Neural progenitor cell (in vitro differentiated cells): ENCODE measurements at regions not wholly inside any gene's neighbourhood (a gene's known extent, or its start where the extent isn't known, plus 50 kb on each side); places are given as distances from the start of the nearest gene placed in this dataset.

Experiments used
- DNase-seq: peaks from one replicate; pipeline ENCODE4 v3.0.0-alpha.2; 2016; ENCODE audit warnings: low spot score
- H2AFZ ChIP-seq: fragments of 200-600 bp; sonication (generic); replicated peaks from 2 replicates; pipeline ENCODE4 v1.6.1; 2016; ENCODE audit warnings: antibody characterized with exemption
- H3F3A ChIP-seq: fragments of 200-600 bp; sonication (generic); 2 replicates; pipeline ENCODE4 v1.6.1; 2016; ENCODE audit warnings: antibody characterized with exemption, low read depth
- H3K27ac ChIP-seq: fragments of 200-600 bp; sonication (generic); 2 replicates; pipeline ENCODE4 v1.5.1; 2016; ENCODE audit warnings: mild to moderate bottlenecking
- H3K27me3 ChIP-seq: fragments of 200-600 bp; sonication (generic); 2 replicates; pipeline ENCODE4 v1.6.1; 2016; ENCODE audit warnings: mild to moderate bottlenecking, moderate library complexity
- H3K36me3 ChIP-seq: fragments of 200-600 bp; sonication (generic); 2 replicates; pipeline ENCODE4 v1.5.1; 2016
- H3K4me1 ChIP-seq: fragments of 200-600 bp; sonication (generic); 2 replicates; pipeline ENCODE4 v1.6.1; 2016; ENCODE audit warnings: mixed run types
- H3K4me2 ChIP-seq: fragments of 200-600 bp; sonication (generic); 2 replicates; pipeline ENCODE4 v1.6.1; 2016
- H3K4me3 ChIP-seq: fragments of 200-600 bp; sonication (generic); 2 replicates; pipeline ENCODE4 v1.5.1; 2016
- H3K79me2 ChIP-seq: fragments of 200-600 bp; sonication (generic); 2 replicates; pipeline ENCODE4 v1.6.1; 2016; ENCODE audit warnings: low read depth
- H3K9ac ChIP-seq: fragments of 200-600 bp; sonication (generic); 2 replicates; pipeline ENCODE4 v1.6.1; 2016
- H3K9me3 ChIP-seq: fragments of 200-600 bp; sonication (generic); 2 replicates; pipeline ENCODE4 v1.5.1; 2016; ENCODE audit warnings: low read depth
- H4K20me1 ChIP-seq: fragments of 200-600 bp; sonication (generic); 2 replicates; pipeline ENCODE4 v1.6.1; 2016; ENCODE audit warnings: low read depth
- H3K27ac Mint-ChIP-seq: 3 replicates; pipeline ENCODE4 v1.8.0; 2021; ENCODE audit warnings: mixed read lengths
- H3K27me3 Mint-ChIP-seq: 2 replicates; pipeline ENCODE4 v1.8.0; 2022; ENCODE audit warnings: low read depth, mild to moderate bottlenecking, inconsistent platforms, moderate library complexity, mixed read lengths; ENCODE audit not compliant: insufficient read depth
- H3K36me3 Mint-ChIP-seq: 3 replicates; pipeline ENCODE4 v1.8.0; 2021; ENCODE audit warnings: mixed read lengths
- H3K4me1 Mint-ChIP-seq: 3 replicates; pipeline ENCODE4 v1.8.0; 2021; ENCODE audit warnings: mixed read lengths
- H3K4me3 Mint-ChIP-seq: 3 replicates; pipeline ENCODE4 v1.8.0; 2021; ENCODE audit warnings: mild to moderate bottlenecking, moderate library complexity, mixed read lengths
- H3K9me3 Mint-ChIP-seq: 3 replicates; pipeline ENCODE4 v1.8.0; 2020; ENCODE audit warnings: mixed read lengths
- CTCF ChIP-seq: fragments of 200-600 bp; sonication (generic); IDR thresholded peaks from 2 replicates; pipeline ENCODE4 v1.5.1; 2017; ENCODE audit warnings: antibody characterized with exemption, mild to moderate bottlenecking
- EZH2 ChIP-seq: fragments of 200-600 bp; sonication (generic); IDR thresholded peaks from 2 replicates; pipeline ENCODE4 v1.6.1; 2017; ENCODE audit warnings: antibody characterized with exemption, mild to moderate bottlenecking, moderate library complexity
- EZH2phosphoT487 ChIP-seq: fragments of 200-600 bp; sonication (generic); IDR thresholded peaks from 2 replicates; pipeline ENCODE4 v1.6.1; 2017; ENCODE audit warnings: antibody characterized with exemption

- Histone ChIP-seq H4K20me1 (no peaks in the 10 kb centered on the region), H3K79me2 (no peaks in the 10 kb centered on the region), H2AFZ (no peak overlapping the region), H3K27ac (no peak overlapping the region), H3K4me1 (peaks cover 4% of the 10 kb centered on the region), H3K27me3 (no peaks in the 10 kb centered on the region), H3K9me3 (no peaks in the 10 kb centered on the region), H3K36me3 (no peaks in the 10 kb centered on the region), H3F3A (no peaks in the 10 kb centered on the region), H3K9ac (no peak overlapping the region), H3K4me2 (no peak overlapping the region), H3K4me3 (no peak overlapping the region)
- no peaks in the 10 kb centered on the region for H3K36me3 Mint-ChIP-seq
- TF ChIP-seq CTCF (no peak), EZH2phosphoT487 (no peak), EZH2 (no peak)
- H3K4me3 Mint-ChIP-seq, result no peak overlapping the region
- H3K9me3 Mint-ChIP-seq, result no peaks in the 10 kb centered on the region
- H3K4me1 Mint-ChIP-seq, result peaks cover 12% of the 10 kb centered on the region
- DNase-seq, result no peak
- peaks cover 2% of the 10 kb centered on the region for H3K27me3 Mint-ChIP-seq
- H3K27ac Mint-ChIP-seq, result no peak overlapping the region
Observed at GRCh38 chr4:53866055-53866454, 198.3 kb downstream of the CHIC2 start.

- no peak overlapping the region for H3K4me3 ChIP-seq
- H3K9me3 ChIP-seq, result no peaks in the 10 kb centered on the region
- H3K9me3 Mint-ChIP-seq, result peaks cover 2% of the 10 kb centered on the region
- DNase-seq, result no peak
- no peak overlapping the region for H3K27ac Mint-ChIP-seq
- peaks cover 12% of the 10 kb centered on the region for H3K4me1 Mint-ChIP-seq
- H3K4me3 Mint-ChIP-seq, result no peak overlapping the region
- TF ChIP-seq EZH2 (no peak), CTCF (no peak), EZH2phosphoT487 (no peak)
- no peaks in the 10 kb centered on the region for H3K36me3 Mint-ChIP-seq
- no peak overlapping the region for H3K4me2 ChIP-seq
- no peak overlapping the region for H3K9ac ChIP-seq
- no peak overlapping the region for H2AFZ ChIP-seq
- no peaks in the 10 kb centered on the region for H3K36me3 ChIP-seq
- H4K20me1 ChIP-seq, result no peaks in the 10 kb centered on the region
- no peaks in the 10 kb centered on the region for H3K27me3 ChIP-seq
- peaks cover 2% of the 10 kb centered on the region for H3K27me3 Mint-ChIP-seq
- H3K4me1 ChIP-seq, result peaks cover 4% of the 10 kb centered on the region
- H3K27ac ChIP-seq, result no peak overlapping the region
- H3K79me2 ChIP-seq, result no peaks in the 10 kb centered on the region
- H3F3A ChIP-seq, result no peaks in the 10 kb centered on the region
Observed at GRCh38 chr4:53865054-53865453, 199.4 kb downstream of the CHIC2 start.

GRCh38 chr4:53863736-53864365 lies 200.6 kb downstream of the CHIC2 start:
- Histone ChIP-seq H2AFZ (no peak overlapping the region), H3K36me3 (no peaks in the 10 kb centered on the region), H3K27ac (no peak overlapping the region), H3F3A (no peaks in the 10 kb centered on the region), H3K4me3 (no peak overlapping the region), H3K4me1 (peaks cover 4% of the 10 kb centered on the region), H4K20me1 (no peaks in the 10 kb centered on the region), H3K79me2 (no peaks in the 10 kb centered on the region), H3K27me3 (no peaks in the 10 kb centered on the region), H3K4me2 (no peak overlapping the region), H3K9ac (no peak overlapping the region), H3K9me3 (no peaks in the 10 kb centered on the region)
- Mint-ChIP-seq H3K4me3 (no peak overlapping the region), H3K36me3 (no peaks in the 10 kb centered on the region), H3K4me1 (peaks cover 12% of the 10 kb centered on the region), H3K27me3 (peaks cover 2% of the 10 kb centered on the region), H3K27ac (no peak overlapping the region), H3K9me3 (peaks cover 2% of the 10 kb centered on the region)
- DNase-seq, result no peak
- no peak for TF ChIP-seq CTCF
- no peak for TF ChIP-seq EZH2
